Stomach (tissue), 8 donors: ENCODE measurements at regions not wholly inside any gene's neighbourhood (a gene's known extent, or its start where the extent isn't known, plus 50 kb on each side); places are given as distances from the start of the nearest gene placed in this dataset.

Source experiments
- DNase-seq, 2 donors: peaks; one replicate each; pipeline versions ENCODE4 v3.0.0 to v3.0.0-alpha.2; 2013 to 2019
- H3K27ac ChIP-seq, 5 donors: fragments of 200-600 bp in 4 of 5; sonication (generic) in 4 of 5; one replicate each; pipeline ENCODE4 v1.5.1; 2013 to 2019; ENCODE audit warnings: mild to moderate bottlenecking in 1 of 5, moderate library complexity in 1 of 5
- H3K27me3 ChIP-seq, 3 donors: fragments of 200-600 bp; sonication (generic); one replicate each; pipeline ENCODE4 v1.5.1; 2017 to 2019; ENCODE audit warnings: mixed run types in 1 of 3
- H3K36me3 ChIP-seq, 4 donors: fragments of 200-600 bp; sonication (generic); 1 replicate in 3 of 4; 2 replicates in 1 of 4; pipeline ENCODE4 v1.5.1; 2016 to 2019
- H3K4me1 ChIP-seq, 4 donors: fragments of 200-600 bp; sonication (generic); one replicate each; pipeline ENCODE4 v1.5.1; 2016 to 2019
- H3K4me3 ChIP-seq, 4 donors: fragments of 200-600 bp; sonication (generic) in 3 of 4; one replicate each; pipeline ENCODE4 v1.5.1; 2016 to 2019; ENCODE audit warnings: mild to moderate bottlenecking in 1 of 4
- H3K9me3 ChIP-seq, 4 donors: fragments of 200-600 bp; sonication (generic); one replicate each; pipeline ENCODE4 v1.5.1; 2016 to 2019
- CTCF ChIP-seq, 7 experiments: fragments of 450-650 bp in 4 of 7; fragments of 200-600 bp in 3 of 7; sonication (generic) in 3 of 7; IDR thresholded peaks; one replicate each; pipeline ENCODE4 v1.5.1; 2016 to 2019; ENCODE audit warnings: antibody characterized with exemption in 7 of 7, control low read depth in 2 of 7, mild to moderate bottlenecking in 1 of 7
- EP300 ChIP-seq: sonication (generic); formaldehyde crosslinking; IDR thresholded peaks from one replicate; pipeline ENCODE4 v1.6.1; 2017; ENCODE audit warnings: antibody characterized with exemption
- POLR2A ChIP-seq, 4 donors: fragments of 450-650 bp; IDR thresholded peaks; one replicate each; pipeline ENCODE4 v1.6.1; 2016; ENCODE audit warnings: antibody characterized with exemption in 4 of 4, control low read depth in 2 of 4, mild to moderate bottlenecking in 1 of 4, moderate library complexity in 1 of 4
- POLR2AphosphoS5 ChIP-seq, 3 donors: sonication (generic); formaldehyde crosslinking; IDR thresholded peaks; one replicate each; pipeline ENCODE4 v1.6.1; 2016; ENCODE audit warnings: antibody characterized with exemption in 3 of 3
- WGBS, 5 donors: extraction: QIAGEN DNeasy Blood & Tissue Kit in 3 of 5; methylation state at CpG; one replicate each; pipeline versions ENCODE4 v1.1.5 to v1.1.7; 2013 to 2018; 5-methylcytosine and 5-hydroxymethylcytosine counted together
- intact Hi-C: fragments of 100-400 bp; cut with DNase I; formaldehyde crosslinking; loops from one replicate; pipeline ENCODE4 v1.15.1; 2023; ENCODE audit warnings: low total_unique reads
- donor health status: healthy with polysubstance abuse.
- donor health status: Bipolar disorder and iron deficiency.
- donor health status: healthy.

GRCh38 chr16:73145166-73145880, 97.4 kb upstream of the ZFHX3 start:
- TF ChIP-seq EP300: no peak
- no peak for TF ChIP-seq POLR2A (IDR thresholded peaks at IDR 0.05)
- TF ChIP-seq CTCF (IDR thresholded peaks at IDR 0.05): no peak
- no peak for TF ChIP-seq POLR2AphosphoS5 (IDR thresholded peaks at IDR 0.05)
- intact Hi-C loops: no loop called here
- H3K27me3 ChIP-seq: peaks cover 0 to 11% (median 0%) of the 10 kb centered on the region in 3 donors

GRCh38 chr16:73143576-73144422, 95.9 kb upstream of the ZFHX3 start:
- peak overlapping the region in 2 of 5 donors; percentile 50 to 64 for H3K27ac ChIP-seq
- no peak for TF ChIP-seq POLR2A (IDR thresholded peaks at IDR 0.05)
- TF ChIP-seq POLR2AphosphoS5 (IDR thresholded peaks at IDR 0.05): no peak
- no peak for TF ChIP-seq EP300
- no peak for TF ChIP-seq CTCF (IDR thresholded peaks at IDR 0.05)
- WGBS, 5 donors: 29 to 45% (median 37%) methylated on average over 14 of the region's 14 CpGs
- H3K4me3 ChIP-seq: peak overlapping the region; percentile 28 to 38 (median 31)
- H3K27me3 ChIP-seq: peaks cover 0 to 11% (median 0%) of the 10 kb centered on the region in 3 donors
- no peaks in the 10 kb centered on the region for H3K36me3 ChIP-seq
- intact Hi-C loops: no loop called here
- no peak for DNase-seq
- no peaks in the 10 kb centered on the region for H3K9me3 ChIP-seq
- H3K4me1 ChIP-seq: peaks cover 0 to 10% (median 2%) of the 10 kb centered on the region in 4 donors

More at GRCh38 chr16:73145166-73145880, 97.4 kb upstream of the ZFHX3 start:
- Histone ChIP-seq H3K27ac (no peak overlapping the region), H3K36me3 (no peaks in the 10 kb centered on the region), H3K4me3 (no peak overlapping the region), H3K4me1 (peaks cover 0 to 10% (median 2%) of the 10 kb centered on the region in 4 donors), H3K9me3 (no peaks in the 10 kb centered on the region)
- no peak for DNase-seq
- WGBS, 5 donors: 87 to 91% (median 88%) methylated on average over 10 of the region's 10 CpGs

- WGBS, 5 donors: 60 to 75% (median 68%) methylated on average over 6 of the region's 6 CpGs
- Histone ChIP-seq H3K36me3 (no peaks in the 10 kb centered on the region), H3K9me3 (no peaks in the 10 kb centered on the region), H3K4me1 (peaks cover 0 to 10% (median 2%) of the 10 kb centered on the region in 4 donors), H3K4me3 (no peak overlapping the region), H3K27ac (no peak overlapping the region), H3K27me3 (peaks cover 0 to 11% (median 0%) of the 10 kb centered on the region in 3 donors)
- TF ChIP-seq POLR2A (IDR thresholded peaks at IDR 0.05): no peak
- intact Hi-C loops: no loop called here
- no peak for DNase-seq
Measured at GRCh38 chr16:73143002-73143401, 95.1 kb upstream of the ZFHX3 start.

GRCh38 chr16:73142053-73142854, 94.3 kb upstream of the ZFHX3 start:
- DNase-seq: no peak
- TF ChIP-seq POLR2AphosphoS5 (IDR thresholded peaks at IDR 0.05): no peak
- TF ChIP-seq POLR2A (IDR thresholded peaks at IDR 0.05): no peak
- no peak for TF ChIP-seq CTCF (IDR thresholded peaks at IDR 0.05)
- no peak for TF ChIP-seq EP300
- H3K36me3 ChIP-seq: no peaks in the 10 kb centered on the region
- no peaks in the 10 kb centered on the region for H3K9me3 ChIP-seq
- H3K4me1 ChIP-seq: peaks cover 0 to 10% (median 2%) of the 10 kb centered on the region in 4 donors
- intact Hi-C loops: no loop called here
- H3K4me3 ChIP-seq: no peak overlapping the region
- H3K27ac ChIP-seq: no peak overlapping the region
- peaks cover 0 to 11% (median 0%) of the 10 kb centered on the region in 3 donors for H3K27me3 ChIP-seq
- 60 to 63% (median 61%) methylated on average over 9 of the region's 9 CpGs for WGBS, 5 donors
